Transverse colon (tissue), 4 donors: ENCODE measurements at regions not wholly inside any gene's neighbourhood (a gene's known extent, or its start where the extent isn't known, plus 50 kb on each side); places are given as distances from the start of the nearest gene placed in this dataset.

Source experiments
- EP300 ChIP-seq: sonication (generic); formaldehyde crosslinking; IDR thresholded peaks from one replicate; pipeline ENCODE4 v1.6.1; 2017; ENCODE audit warnings: antibody characterized with exemption, low read depth
- POLR2A ChIP-seq: fragments of 450-650 bp; IDR thresholded peaks from one replicate; pipeline ENCODE4 v1.6.1; 2016; ENCODE audit warnings: antibody characterized with exemption, mild to moderate bottlenecking, moderate library complexity
- POLR2AphosphoS5 ChIP-seq, 3 donors: sonication (generic); formaldehyde crosslinking; IDR thresholded peaks; one replicate each; pipeline ENCODE4 v1.6.1; 2016; ENCODE audit warnings: antibody characterized with exemption in 3 of 3
- TF ChIP-seq, protein P1 (sequence below), 5 experiments: fragments of 200-600 bp in 3 of 5; fragments of 450-650 bp in 2 of 5; sonication (generic) in 3 of 5; IDR thresholded peaks; 1 replicate in 2 of 5; 2 replicates in 3 of 5; pipeline ENCODE4 v1.5.1; 2016 to 2017; ENCODE audit warnings: antibody characterized with exemption in 5 of 5, inconsistent platforms in 3 of 5, mild to moderate bottlenecking in 2 of 5, moderate library complexity in 1 of 5

DNA sequence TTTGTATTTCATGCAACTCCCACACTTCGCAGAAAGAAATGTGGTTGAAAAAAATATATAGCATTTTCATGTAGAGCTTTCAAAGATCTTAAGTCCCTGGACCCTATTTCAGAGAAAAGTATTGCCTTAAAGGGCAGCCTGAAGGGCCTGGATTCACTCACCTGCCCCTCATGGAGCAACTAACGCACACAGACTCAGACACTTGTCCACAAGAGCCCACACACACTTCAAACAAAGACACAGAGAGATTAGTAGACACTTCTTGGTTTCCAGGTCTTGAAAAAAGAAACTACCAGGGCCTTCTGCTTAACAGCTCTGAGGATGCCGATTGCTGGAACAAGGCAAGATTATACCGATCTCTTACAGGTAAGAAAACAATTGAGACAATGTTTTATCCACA is 122.2 kb downstream of the ZBTB18 start:
- TF ChIP-seq, protein P1, sequence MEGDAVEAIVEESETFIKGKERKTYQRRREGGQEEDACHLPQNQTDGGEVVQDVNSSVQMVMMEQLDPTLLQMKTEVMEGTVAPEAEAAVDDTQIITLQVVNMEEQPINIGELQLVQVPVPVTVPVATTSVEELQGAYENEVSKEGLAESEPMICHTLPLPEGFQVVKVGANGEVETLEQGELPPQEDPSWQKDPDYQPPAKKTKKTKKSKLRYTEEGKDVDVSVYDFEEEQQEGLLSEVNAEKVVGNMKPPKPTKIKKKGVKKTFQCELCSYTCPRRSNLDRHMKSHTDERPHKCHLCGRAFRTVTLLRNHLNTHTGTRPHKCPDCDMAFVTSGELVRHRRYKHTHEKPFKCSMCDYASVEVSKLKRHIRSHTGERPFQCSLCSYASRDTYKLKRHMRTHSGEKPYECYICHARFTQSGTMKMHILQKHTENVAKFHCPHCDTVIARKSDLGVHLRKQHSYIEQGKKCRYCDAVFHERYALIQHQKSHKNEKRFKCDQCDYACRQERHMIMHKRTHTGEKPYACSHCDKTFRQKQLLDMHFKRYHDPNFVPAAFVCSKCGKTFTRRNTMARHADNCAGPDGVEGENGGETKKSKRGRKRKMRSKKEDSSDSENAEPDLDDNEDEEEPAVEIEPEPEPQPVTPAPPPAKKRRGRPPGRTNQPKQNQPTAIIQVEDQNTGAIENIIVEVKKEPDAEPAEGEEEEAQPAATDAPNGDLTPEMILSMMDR (IDR thresholded peaks at IDR 0.05) = no peak
- TF ChIP-seq POLR2AphosphoS5 (IDR thresholded peaks at IDR 0.05) (no peak), POLR2A (no peak), EP300 (no peak)
